ENCODE measurements at regions not wholly inside any gene's neighbourhood (a gene's known extent, or its start where the extent isn't known, plus 50 kb on each side); places are given as distances from the start of the nearest gene placed in this dataset.

- peaks cover 8 to 14% (median 10%) of the 10 kb centered on the region in 3 donors for H3K4me1 Mint-ChIP-seq
- H3K4me3 Mint-ChIP-seq, result no peak overlapping the region
- peak; percentile 55 to 67 for ATAC-seq (ENCODE audit: low read depth in 2 of 2)
- peak; percentile 5 for DNase-seq
- H3K27ac Mint-ChIP-seq, result peak overlapping the region in 5 of 6 donors; percentile 3 to 34 (median 13)
- H3K27me3 Mint-ChIP-seq, result no peaks in the 10 kb centered on the region
- no peaks in the 10 kb centered on the region for H3K9me3 Mint-ChIP-seq
- H3K36me3 Mint-ChIP-seq, result no peaks in the 10 kb centered on the region
These were observed 212.7 kb upstream of the CD180 start for GRCh38 chr5:67409126-67409777.

- Mint-ChIP-seq H3K4me1 (peaks cover 8 to 14% (median 10%) of the 10 kb centered on the region in 3 donors), H3K4me3 (no peak overlapping the region), H3K27me3 (peaks cover 0 to 6% (median 0%) of the 10 kb centered on the region in 3 donors), H3K36me3 (no peaks in the 10 kb centered on the region), H3K9me3 (no peaks in the 10 kb centered on the region), H3K27ac (no peak overlapping the region)
- ATAC-seq (ENCODE audit: low read depth in 2 of 2) (no peak), DNase-seq (no peak)
These were observed 211.4 kb upstream of the CD180 start for GRCh38 chr5:67407979-67408378.

GRCh38 chr5:67405755-67406154, 209.2 kb upstream of the CD180 start:
- H3K27me3 Mint-ChIP-seq, result peaks cover 0 to 10% (median 3%) of the 10 kb centered on the region in 3 donors
- H3K4me3 Mint-ChIP-seq, result no peak overlapping the region
- H3K9me3 Mint-ChIP-seq, result no peaks in the 10 kb centered on the region
- H3K27ac Mint-ChIP-seq, result no peak overlapping the region
- no peaks in the 10 kb centered on the region for H3K36me3 Mint-ChIP-seq
- ATAC-seq (ENCODE audit: low read depth in 2 of 2) (no peak), DNase-seq (no peak)
- H3K4me1 Mint-ChIP-seq, result peaks cover 8 to 14% (median 10%) of the 10 kb centered on the region in 3 donors

GRCh38 chr5:67405101-67405364, 208.4 kb upstream of the CD180 start:
- H3K36me3 Mint-ChIP-seq, result no peaks in the 10 kb centered on the region
- ATAC-seq (ENCODE audit: low read depth in 2 of 2) (no peak), DNase-seq (no peak)
- H3K4me3 Mint-ChIP-seq, result no peak overlapping the region
- peaks cover 8 to 14% (median 10%) of the 10 kb centered on the region in 3 donors for H3K4me1 Mint-ChIP-seq
- H3K9me3 Mint-ChIP-seq, result peaks cover 0 to 2% (median 0%) of the 10 kb centered on the region in 7 donors
- H3K27me3 Mint-ChIP-seq, result peaks cover 6 to 10% (median 10%) of the 10 kb centered on the region in 3 donors
- no peak overlapping the region for H3K27ac Mint-ChIP-seq

- peaks cover 8 to 11% (median 10%) of the 10 kb centered on the region in 3 donors for H3K4me1 Mint-ChIP-seq
- peaks cover 0 to 2% (median 0%) of the 10 kb centered on the region in 7 donors for H3K9me3 Mint-ChIP-seq
- ATAC-seq (ENCODE audit: low read depth in 2 of 2), result no peak
- H3K4me3 Mint-ChIP-seq, result no peak overlapping the region
- H3K36me3 Mint-ChIP-seq, result no peaks in the 10 kb centered on the region
- no peak for DNase-seq
- H3K27ac Mint-ChIP-seq, result no peak overlapping the region
- H3K27me3 Mint-ChIP-seq, result peaks cover 6 to 10% (median 10%) of the 10 kb centered on the region in 3 donors
These were observed 207.9 kb upstream of the CD180 start for GRCh38 chr5:67404256-67405100.

- Mint-ChIP-seq H3K36me3 (no peaks in the 10 kb centered on the region), H3K4me1 (no peaks in the 10 kb centered on the region), H3K4me3 (no peak overlapping the region), H3K9me3 (peaks cover 0 to 2% (median 0%) of the 10 kb centered on the region in 7 donors), H3K27me3 (peaks cover 6 to 10% (median 10%) of the 10 kb centered on the region in 3 donors), H3K27ac (no peak overlapping the region)
- no peak for DNase-seq
- ATAC-seq (ENCODE audit: low read depth in 2 of 2), result no peak
These were observed 205.9 kb upstream of the CD180 start for GRCh38 chr5:67402526-67402925.

GRCh38 chr5:67401172-67401571, 204.6 kb upstream of the CD180 start:
- ATAC-seq (ENCODE audit: low read depth in 2 of 2) (no peak), DNase-seq (no peak)
- Mint-ChIP-seq H3K9me3 (peaks cover 0 to 2% (median 0%) of the 10 kb centered on the region in 7 donors), H3K27me3 (peaks cover 6 to 10% (median 10%) of the 10 kb centered on the region in 3 donors), H3K36me3 (no peaks in the 10 kb centered on the region), H3K27ac (no peak overlapping the region), H3K4me1 (no peaks in the 10 kb centered on the region), H3K4me3 (no peak overlapping the region)

GRCh38 chr5:67400752-67401151, 204.2 kb upstream of the CD180 start:
- peaks cover 6 to 10% (median 10%) of the 10 kb centered on the region in 3 donors for H3K27me3 Mint-ChIP-seq
- H3K9me3 Mint-ChIP-seq, result peaks cover 0 to 2% (median 0%) of the 10 kb centered on the region in 7 donors
- H3K27ac Mint-ChIP-seq, result no peak overlapping the region
- H3K36me3 Mint-ChIP-seq, result no peaks in the 10 kb centered on the region
- H3K4me3 Mint-ChIP-seq, result no peak overlapping the region
- no peak for DNase-seq
- H3K4me1 Mint-ChIP-seq, result no peaks in the 10 kb centered on the region
- no peak for ATAC-seq (ENCODE audit: low read depth in 2 of 2)

- Mint-ChIP-seq H3K27me3 (peaks cover 0 to 9% (median 6%) of the 10 kb centered on the region in 3 donors), H3K4me1 (no peaks in the 10 kb centered on the region), H3K9me3 (peaks cover 0 to 2% (median 0%) of the 10 kb centered on the region in 7 donors), H3K27ac (no peak overlapping the region), H3K4me3 (no peak overlapping the region), H3K36me3 (no peaks in the 10 kb centered on the region)
- DNase-seq (no peak), ATAC-seq (ENCODE audit: low read depth in 2 of 2) (no peak)
These were observed 199.3 kb upstream of the CD180 start for GRCh38 chr5:67395790-67396418.

- H3K27ac Mint-ChIP-seq, result no peak overlapping the region
- DNase-seq (no peak), ATAC-seq (ENCODE audit: low read depth in 2 of 2) (no peak)
- H3K4me3 Mint-ChIP-seq, result no peak overlapping the region
- H3K9me3 Mint-ChIP-seq, result no peaks in the 10 kb centered on the region
- H3K4me1 Mint-ChIP-seq, result no peaks in the 10 kb centered on the region
- H3K36me3 Mint-ChIP-seq, result no peaks in the 10 kb centered on the region
- H3K27me3 Mint-ChIP-seq, result no peaks in the 10 kb centered on the region
These were observed 196.6 kb upstream of the CD180 start for GRCh38 chr5:67393211-67393610.

GRCh38 chr5:67390935-67391334, 194.3 kb upstream of the CD180 start:
- Mint-ChIP-seq H3K4me3 (no peak overlapping the region), H3K4me1 (no peaks in the 10 kb centered on the region), H3K9me3 (no peaks in the 10 kb centered on the region), H3K27ac (no peak overlapping the region), H3K36me3 (no peaks in the 10 kb centered on the region), H3K27me3 (no peaks in the 10 kb centered on the region)
- ATAC-seq (ENCODE audit: low read depth in 2 of 2) (no peak), DNase-seq (no peak)

GRCh38 chr5:67383451-67383850, 186.9 kb upstream of the CD180 start:
- Mint-ChIP-seq H3K4me1 (no peaks in the 10 kb centered on the region), H3K9me3 (no peaks in the 10 kb centered on the region), H3K4me3 (no peak overlapping the region), H3K36me3 (no peaks in the 10 kb centered on the region), H3K27me3 (peaks cover 0 to 14% (median 5%) of the 10 kb centered on the region in 3 donors), H3K27ac (no peak overlapping the region)
- ATAC-seq (ENCODE audit: low read depth in 2 of 2) (no peak), DNase-seq (no peak)

- no peaks in the 10 kb centered on the region for H3K4me1 Mint-ChIP-seq
- peaks cover 0 to 19% (median 12%) of the 10 kb centered on the region in 3 donors for H3K27me3 Mint-ChIP-seq
- no peaks in the 10 kb centered on the region for H3K36me3 Mint-ChIP-seq
- no peak for DNase-seq
- H3K9me3 Mint-ChIP-seq, result no peaks in the 10 kb centered on the region
- no peak overlapping the region for H3K27ac Mint-ChIP-seq
- no peak overlapping the region for H3K4me3 Mint-ChIP-seq
- ATAC-seq (ENCODE audit: low read depth in 2 of 2), result no peak
These were observed 184.8 kb upstream of the CD180 start for GRCh38 chr5:67381236-67381880.

Data from naive B cell (primary cell).